HG02571 (cell line): ENCODE measurements at regions not wholly inside any gene's neighbourhood (a gene's known extent, or its start where the extent isn't known, plus 50 kb on each side); places are given as distances from the start of the nearest gene placed in this dataset.
"Not testable (repeated sequence)": the region's sequence is repeated elsewhere in the genome, so short reads cannot be mapped to it uniquely, and the experiment has no call there.

Source experiments
- ATAC-seq: cut with Tn5 transposase; IDR thresholded peaks from one replicate; pipeline ENCODE4 v1.9.1; 2021; ENCODE audit warnings: mild to moderate bottlenecking, moderate library complexity; ENCODE audit not compliant: unreplicated experiment

GRCh38 chrX:140343226-140343868 is 161.5 kb downstream of the SOX3 start:
- no peak for ATAC-seq

GRCh38 chrX:140342410-140342809 is 162.5 kb downstream of the SOX3 start:
- ATAC-seq = no peak

- ATAC-seq = no peak
Observed at GRCh38 chrX:140337263-140337662, 167.6 kb downstream of the SOX3 start.

- no peak for ATAC-seq
Observed at GRCh38 chrX:140318296-140318695, 186.6 kb downstream of the SOX3 start.

GRCh38 chrX:140317462-140317861 is 187.4 kb downstream of the SOX3 start:
- no peak for ATAC-seq

GRCh38 chrX:140298960-140299825 is 205.7 kb downstream of the SOX3 start:
- no peak for ATAC-seq

GRCh38 chrX:140297273-140297672 is 207.6 kb downstream of the SOX3 start:
- ATAC-seq = no peak

GRCh38 chrX:140292961-140293360 is 211.9 kb downstream of the SOX3 start:
- ATAC-seq = no peak

GRCh38 chrX:140292188-140292587 is 212.7 kb downstream of the SOX3 start:
- no peak for ATAC-seq

GRCh38 chrX:140274811-140275525 is 229.9 kb downstream of the SOX3 start:
- no peak for ATAC-seq

GRCh38 chrX:140273921-140274320 is 230.9 kb downstream of the SOX3 start:
- no peak for ATAC-seq

- no peak for ATAC-seq
Observed at GRCh38 chrX:140250391-140250790, 254.5 kb downstream of the SOX3 start.

GRCh38 chrX:140249088-140249487 is 255.8 kb downstream of the SOX3 start:
- ATAC-seq = no peak

GRCh38 chrX:140229191-140229590 is 263.9 kb upstream of the CXorf66 start:
- no peak for ATAC-seq

GRCh38 chrX:140226037-140226436 is 260.7 kb upstream of the CXorf66 start:
- ATAC-seq = not testable (repeated sequence)

- ATAC-seq = not testable (repeated sequence)
Observed at GRCh38 chrX:140215894-140216293, 250.6 kb upstream of the CXorf66 start.

- not testable (repeated sequence) for ATAC-seq
Observed at GRCh38 chrX:140214518-140214917, 249.2 kb upstream of the CXorf66 start.

GRCh38 chrX:140206657-140207056 is 241.3 kb upstream of the CXorf66 start:
- no peak for ATAC-seq

- no peak for ATAC-seq
Observed at GRCh38 chrX:140190441-140191108, 225.3 kb upstream of the CXorf66 start.

GRCh38 chrX:140180585-140180984 is 215.3 kb upstream of the CXorf66 start:
- ATAC-seq = no peak

GRCh38 chrX:140177821-140178220 is 212.5 kb upstream of the CXorf66 start:
- no peak for ATAC-seq
